Esophagus muscularis mucosa (tissue), 3 donors: ENCODE measurements at regions not wholly inside any gene's neighbourhood (a gene's known extent, or its start where the extent isn't known, plus 50 kb on each side); places are given as distances from the start of the nearest gene placed in this dataset.

Experiments used
- CTCF ChIP-seq, 3 experiments: fragments of 200-600 bp in 2 of 3; fragments of 450-650 bp in 1 of 3; sonication (generic) in 2 of 3; IDR thresholded peaks; one replicate each; pipeline ENCODE4 v1.5.1; 2017 to 2019; ENCODE audit warnings: antibody characterized with exemption in 3 of 3, mild to moderate bottlenecking in 2 of 3, moderate library complexity in 1 of 3
- POLR2A ChIP-seq: fragments of 450-650 bp; IDR thresholded peaks from one replicate; pipeline ENCODE4 v1.6.1; 2017; ENCODE audit warnings: antibody characterized with exemption, moderate library complexity, mild to moderate bottlenecking, low read depth

DNA sequence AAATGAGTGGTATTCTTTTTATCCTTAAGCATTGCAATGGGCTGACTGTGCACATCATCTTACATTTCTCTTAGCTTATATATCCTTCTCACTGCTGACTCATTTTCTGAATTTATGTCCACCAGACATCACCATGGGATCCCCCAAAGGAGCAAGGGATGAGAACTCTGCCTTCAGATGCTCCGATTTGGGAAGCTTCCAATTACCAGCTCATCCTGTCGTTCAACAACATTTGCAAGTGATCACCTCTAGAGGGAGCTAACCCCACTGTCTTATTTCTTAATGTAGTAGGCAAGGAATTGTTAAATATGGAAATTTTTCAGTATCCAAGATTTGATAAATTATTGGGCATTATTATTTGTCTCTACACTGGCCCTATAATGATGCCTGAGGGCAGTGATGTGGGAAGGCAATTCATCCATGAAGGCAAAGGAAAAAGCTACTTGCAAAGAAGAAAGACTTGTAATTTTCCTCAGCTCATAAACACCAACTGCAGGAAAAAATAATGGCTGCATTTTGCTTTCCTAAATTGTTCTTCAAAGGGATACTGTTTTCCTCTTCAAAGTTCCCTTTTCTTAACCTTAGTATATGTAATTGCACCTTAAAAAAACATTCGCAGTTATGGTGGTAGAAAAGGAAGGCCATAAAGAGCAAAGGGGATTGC is 102.4 kb upstream of the FSHB start:
- peak; percentile 47 to 62 (median 53) for TF ChIP-seq CTCF (IDR thresholded peaks at IDR 0.05)
- TF ChIP-seq POLR2A = no peak
